Parathyroid adenoma (tissue), 2 donors: ENCODE measurements at regions not wholly inside any gene's neighbourhood (a gene's known extent, or its start where the extent isn't known, plus 50 kb on each side); places are given as distances from the start of the nearest gene placed in this dataset.

Experiments used
- H2AFZ ChIP-seq: fragments of 300-600 bp; sonication (generic); one replicate; pipeline ENCODE4 v1.7.0; 2017; ENCODE audit warnings: antibody characterized with exemption, mild to moderate bottlenecking
- H3K27ac ChIP-seq: fragments of 300-600 bp; sonication (generic); one replicate; pipeline ENCODE4 v1.7.0; 2017
- H3K27me3 ChIP-seq: fragments of 300-600 bp; sonication (generic); one replicate; pipeline ENCODE4 v1.7.0; 2017; ENCODE audit warnings: low read length; ENCODE audit not compliant: control insufficient read depth, insufficient read depth
- H3K36me3 ChIP-seq: fragments of 300-600 bp; sonication (generic); one replicate; pipeline ENCODE4 v1.7.0; 2017; ENCODE audit warnings: low read length; ENCODE audit not compliant: control insufficient read depth, insufficient read depth
- H3K4me1 ChIP-seq: fragments of 300-600 bp; sonication (generic); one replicate; pipeline ENCODE4 v1.7.0; 2017; ENCODE audit warnings: control low read depth
- H3K4me2 ChIP-seq: fragments of 300-600 bp; sonication (generic); one replicate; pipeline ENCODE4 v1.7.0; 2017; ENCODE audit warnings: low read length
- H3K4me3 ChIP-seq: fragments of 300-600 bp; sonication (generic); one replicate; pipeline ENCODE4 v1.7.0; 2017; ENCODE audit warnings: low read depth, low read length
- H3K79me2 ChIP-seq: fragments of 300-600 bp; sonication (generic); one replicate; pipeline ENCODE4 v1.7.0; 2017; ENCODE audit warnings: control low read depth
- H3K9ac ChIP-seq: fragments of 300-600 bp; sonication (generic); one replicate; pipeline ENCODE4 v1.7.0; 2017; ENCODE audit warnings: mild to moderate bottlenecking
- H3K9me3 ChIP-seq: fragments of 300-600 bp; sonication (generic); one replicate; pipeline ENCODE4 v1.7.0; 2017; ENCODE audit warnings: low read length; ENCODE audit not compliant: control insufficient read depth
- TF ChIP-seq, protein P1 (sequence below): fragments of 300-600 bp; sonication (generic); IDR thresholded peaks from one replicate; pipeline ENCODE4 v1.7.0; 2017; ENCODE audit warnings: antibody characterized with exemption, mild to moderate bottlenecking
- donor health status: primary hyperparathyroidism.

DNA sequence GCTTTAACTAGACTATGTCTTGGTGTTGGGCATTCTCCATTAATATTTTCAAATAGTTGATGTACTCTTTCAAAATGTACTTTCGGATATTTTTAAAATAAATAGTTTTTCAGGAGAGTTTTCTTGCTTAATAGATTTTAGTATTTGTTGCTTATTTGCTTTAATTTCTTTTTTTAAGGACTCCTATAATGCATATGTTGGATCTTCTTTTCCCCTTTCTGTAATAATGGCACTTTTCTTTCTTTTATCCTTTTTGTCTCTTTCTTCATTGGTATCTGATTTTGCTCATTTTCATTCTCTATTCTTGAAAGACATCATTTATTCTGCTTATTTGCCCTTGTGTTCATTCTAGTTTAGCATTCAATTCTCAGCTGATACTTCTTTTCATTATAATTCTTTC is 791.6 kb downstream of the GALR1 start:
- no peak overlapping the region for H3K9ac ChIP-seq
- no peaks in the 10 kb centered on the region for H3K4me1 ChIP-seq
- no peak overlapping the region for H2AFZ ChIP-seq
- no peaks in the 10 kb centered on the region for H3K27me3 ChIP-seq
- H3K4me2 ChIP-seq, result no peak overlapping the region
- H3K79me2 ChIP-seq, result no peaks in the 10 kb centered on the region
- H3K4me3 ChIP-seq, result no peak overlapping the region
- no peak overlapping the region for H3K27ac ChIP-seq
- TF ChIP-seq, protein P1, sequence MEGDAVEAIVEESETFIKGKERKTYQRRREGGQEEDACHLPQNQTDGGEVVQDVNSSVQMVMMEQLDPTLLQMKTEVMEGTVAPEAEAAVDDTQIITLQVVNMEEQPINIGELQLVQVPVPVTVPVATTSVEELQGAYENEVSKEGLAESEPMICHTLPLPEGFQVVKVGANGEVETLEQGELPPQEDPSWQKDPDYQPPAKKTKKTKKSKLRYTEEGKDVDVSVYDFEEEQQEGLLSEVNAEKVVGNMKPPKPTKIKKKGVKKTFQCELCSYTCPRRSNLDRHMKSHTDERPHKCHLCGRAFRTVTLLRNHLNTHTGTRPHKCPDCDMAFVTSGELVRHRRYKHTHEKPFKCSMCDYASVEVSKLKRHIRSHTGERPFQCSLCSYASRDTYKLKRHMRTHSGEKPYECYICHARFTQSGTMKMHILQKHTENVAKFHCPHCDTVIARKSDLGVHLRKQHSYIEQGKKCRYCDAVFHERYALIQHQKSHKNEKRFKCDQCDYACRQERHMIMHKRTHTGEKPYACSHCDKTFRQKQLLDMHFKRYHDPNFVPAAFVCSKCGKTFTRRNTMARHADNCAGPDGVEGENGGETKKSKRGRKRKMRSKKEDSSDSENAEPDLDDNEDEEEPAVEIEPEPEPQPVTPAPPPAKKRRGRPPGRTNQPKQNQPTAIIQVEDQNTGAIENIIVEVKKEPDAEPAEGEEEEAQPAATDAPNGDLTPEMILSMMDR, result no peak
- H3K36me3 ChIP-seq, result no peaks in the 10 kb centered on the region
- no peaks in the 10 kb centered on the region for H3K9me3 ChIP-seq

DNA sequence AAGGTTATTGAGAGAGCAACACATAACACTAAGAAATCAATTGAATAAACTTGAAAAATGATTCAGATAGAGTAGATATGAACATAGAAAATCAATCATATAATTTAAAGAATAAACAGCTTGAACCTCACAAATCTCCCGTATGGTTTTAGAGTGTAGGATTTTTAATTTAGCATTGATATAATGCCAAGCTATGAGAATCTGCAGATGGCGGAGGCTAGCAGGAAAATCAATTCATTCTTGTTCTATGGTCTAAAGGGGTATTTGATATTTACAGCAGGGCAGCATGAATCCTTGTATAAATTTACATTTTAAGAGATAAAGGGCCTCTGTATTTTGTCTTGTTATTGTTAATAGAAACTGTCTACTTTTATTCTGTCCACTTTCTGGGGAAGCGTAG is 797.0 kb downstream of the GALR1 start:
- TF ChIP-seq, protein P1, result no peak
- Histone ChIP-seq H3K9ac (no peak overlapping the region), H3K4me1 (no peaks in the 10 kb centered on the region), H2AFZ (no peak overlapping the region), H3K27me3 (no peaks in the 10 kb centered on the region), H3K27ac (no peak overlapping the region), H3K4me3 (no peak overlapping the region), H3K79me2 (no peaks in the 10 kb centered on the region), H3K9me3 (no peaks in the 10 kb centered on the region), H3K4me2 (no peak overlapping the region), H3K36me3 (no peaks in the 10 kb centered on the region)

DNA sequence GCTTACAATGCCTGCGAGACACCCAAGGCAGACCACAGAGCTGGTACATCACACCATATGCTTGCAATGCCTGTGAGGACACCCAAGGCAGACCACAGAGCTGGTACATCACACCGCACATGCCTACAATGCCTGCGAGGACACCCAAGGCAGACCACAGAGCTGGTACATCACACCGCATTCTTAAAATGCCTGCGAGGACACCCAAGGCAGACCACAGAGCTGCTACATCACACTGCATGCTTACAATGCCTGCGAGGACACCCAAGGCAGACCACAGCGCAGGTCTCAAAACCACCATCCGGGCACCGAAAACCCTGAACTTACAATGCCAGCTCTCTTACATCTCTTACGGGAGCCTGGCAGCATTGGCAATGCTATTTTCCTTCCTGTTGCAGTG is 799.6 kb downstream of the GALR1 start:
- Histone ChIP-seq H3K27me3 (no peaks in the 10 kb centered on the region), H3K4me2 (no peak overlapping the region), H3K4me3 (no peak overlapping the region), H3K9ac (no peak overlapping the region), H3K9me3 (no peaks in the 10 kb centered on the region), H3K79me2 (no peaks in the 10 kb centered on the region), H3K4me1 (no peaks in the 10 kb centered on the region), H3K27ac (no peak overlapping the region), H3K36me3 (no peaks in the 10 kb centered on the region), H2AFZ (no peak overlapping the region)
- TF ChIP-seq, protein P1, result no peak

DNA sequence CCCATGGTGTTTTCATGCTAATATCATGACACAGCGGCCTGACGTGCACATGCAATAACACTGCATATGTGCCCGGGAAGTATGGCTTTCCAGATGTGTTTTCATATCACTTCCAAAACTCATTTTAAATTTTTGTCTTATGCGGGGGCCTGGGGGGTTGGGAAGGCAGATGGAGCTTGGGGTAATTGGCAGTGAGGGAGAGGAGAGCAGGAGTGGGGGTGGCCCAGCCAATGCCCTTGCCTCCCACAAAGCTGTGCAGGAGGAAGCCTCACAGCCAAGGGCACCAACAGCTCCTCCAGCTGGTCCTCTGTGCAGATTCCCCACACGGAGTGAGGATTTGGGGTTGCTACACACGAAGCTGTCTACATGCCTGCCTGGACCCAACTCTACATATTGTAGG is 805.2 kb downstream of the GALR1 start:
- H2AFZ ChIP-seq, result no peak overlapping the region
- H3K79me2 ChIP-seq, result no peaks in the 10 kb centered on the region
- TF ChIP-seq, protein P1, result no peak
- H3K9me3 ChIP-seq, result no peaks in the 10 kb centered on the region
- no peak overlapping the region for H3K4me3 ChIP-seq
- no peaks in the 10 kb centered on the region for H3K4me1 ChIP-seq
- H3K27me3 ChIP-seq, result no peaks in the 10 kb centered on the region
- no peak overlapping the region for H3K9ac ChIP-seq
- H3K4me2 ChIP-seq, result no peak overlapping the region
- no peaks in the 10 kb centered on the region for H3K36me3 ChIP-seq
- no peak overlapping the region for H3K27ac ChIP-seq

DNA sequence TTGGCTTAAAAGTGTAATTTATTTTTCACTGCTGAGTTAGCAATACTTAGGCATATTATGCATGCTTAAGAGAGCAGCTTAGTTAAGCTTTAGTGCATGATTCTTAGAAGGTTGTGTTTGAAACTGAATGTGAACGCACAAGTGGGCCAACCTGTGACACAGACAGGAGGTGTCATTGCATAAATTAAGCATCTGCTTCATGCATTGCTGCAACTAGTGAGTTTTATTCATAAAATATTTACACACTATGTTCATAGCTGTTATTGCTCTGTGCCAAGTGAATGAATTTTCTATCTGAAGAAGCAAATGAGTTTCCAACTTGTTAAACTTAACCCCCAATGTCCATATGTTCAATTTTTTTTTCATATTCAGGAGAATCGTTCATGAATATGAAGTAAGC is 806.4 kb downstream of the GALR1 start:
- Histone ChIP-seq H3K27me3 (no peaks in the 10 kb centered on the region), H3K9ac (no peak overlapping the region), H3K4me3 (no peak overlapping the region), H3K27ac (no peak overlapping the region), H3K4me2 (no peak overlapping the region), H3K79me2 (no peaks in the 10 kb centered on the region), H3K9me3 (no peaks in the 10 kb centered on the region), H3K36me3 (no peaks in the 10 kb centered on the region), H2AFZ (no peak overlapping the region), H3K4me1 (no peaks in the 10 kb centered on the region)
- TF ChIP-seq, protein P1, result no peak
